Liver (tissue), 8 donors: ENCODE measurements at regions not wholly inside any gene's neighbourhood (a gene's known extent, or its start where the extent isn't known, plus 50 kb on each side); places are given as distances from the start of the nearest gene placed in this dataset.

ENCODE experiments used
- DNase-seq: peaks from one replicate; pipeline ENCODE4 v3.0.0-alpha.2; 2017; ENCODE audit warnings: low spot score
- H3K27ac ChIP-seq, 2 donors: one replicate each; pipeline ENCODE4 v1.7.0; 2013; ENCODE audit warnings: inconsistent platforms in 2 of 2, low read length in 2 of 2, control low read depth in 1 of 2, low read depth in 1 of 2, mild to moderate bottlenecking in 1 of 2
- H3K27me3 ChIP-seq, 4 donors: one replicate each; pipeline versions ENCODE4 v1.6.1 to v1.7.0; 2013; ENCODE audit warnings: low read length in 3 of 4, inconsistent platforms in 1 of 4, mild to moderate bottlenecking in 1 of 4, moderate library complexity in 1 of 4; ENCODE audit not compliant: control insufficient read depth in 4 of 4, insufficient read depth in 4 of 4
- H3K36me3 ChIP-seq, 4 donors: one replicate each; pipeline versions ENCODE4 v1.6.1 to v1.7.0; 2013; ENCODE audit warnings: low read length in 3 of 4, mild to moderate bottlenecking in 3 of 4, low read depth in 1 of 4, moderate library complexity in 1 of 4; ENCODE audit not compliant: control insufficient read depth in 4 of 4, insufficient read depth in 3 of 4
- H3K4me1 ChIP-seq, 4 donors: one replicate each; pipeline versions ENCODE4 v1.6.1 to v1.7.0; 2013; ENCODE audit warnings: low read length in 3 of 4, mild to moderate bottlenecking in 3 of 4, moderate library complexity in 1 of 4; ENCODE audit not compliant: control insufficient read depth in 4 of 4, insufficient read depth in 4 of 4
- H3K4me3 ChIP-seq, 3 donors: one replicate each; pipeline versions ENCODE4 v1.6.1 to v1.7.0; 2013; ENCODE audit warnings: low read length in 3 of 3, control low read depth in 1 of 3, low read depth in 1 of 3, mild to moderate bottlenecking in 1 of 3
- H3K9ac ChIP-seq, 2 donors: one replicate each; pipeline ENCODE4 v1.7.0; 2013; ENCODE audit warnings: low read length in 2 of 2, mild to moderate bottlenecking in 2 of 2, moderate library complexity in 2 of 2, control low read depth in 1 of 2, low read depth in 1 of 2
- H3K9me3 ChIP-seq, 4 donors: one replicate each; pipeline versions ENCODE4 v1.6.1 to v1.7.0; 2013; ENCODE audit warnings: low read length in 3 of 4; ENCODE audit not compliant: control insufficient read depth in 4 of 4
- ATF3 ChIP-seq: IDR thresholded peaks from 2 replicates; pipeline ENCODE4 v1.6.1; 2016; ENCODE audit warnings: antibody characterized with exemption
- CTCF ChIP-seq: fragments of 150-350 bp; IDR thresholded peaks from 2 replicates; pipeline ENCODE4 v1.5.1; 2017; ENCODE audit warnings: improper control_type of control experiment, low read depth, low read length; ENCODE audit not compliant: missing input control
- EGR1 ChIP-seq, 2 donors: IDR thresholded peaks; 2 replicates each; pipeline ENCODE4 v1.6.1; 2016 to 2018; ENCODE audit warnings: antibody characterized with exemption in 2 of 2, low read depth in 2 of 2
- FOXA1 ChIP-seq: IDR thresholded peaks from 2 replicates; pipeline ENCODE4 v1.6.1; 2016; ENCODE audit warnings: antibody characterized with exemption
- FOXA2 ChIP-seq: IDR thresholded peaks from 2 replicates; pipeline ENCODE4 v1.6.1; 2016; ENCODE audit warnings: antibody characterized with exemption
- GABPA ChIP-seq, 2 donors: IDR thresholded peaks in 1 of 2; conservative IDR thresholded peaks in 1 of 2; 2 replicates each; pipeline ENCODE4 v1.6.1; 2016; ENCODE audit warnings: antibody characterized with exemption in 2 of 2, mild to moderate bottlenecking in 1 of 2, moderate library complexity in 1 of 2
- HNF4A ChIP-seq, 2 donors: conservative IDR thresholded peaks; 2 replicates each; pipeline ENCODE4 v1.6.1; 2016; ENCODE audit warnings: antibody characterized with exemption in 2 of 2, mild to moderate bottlenecking in 2 of 2
- HNF4G ChIP-seq: IDR thresholded peaks from 2 replicates; pipeline ENCODE4 v1.6.1; 2016; ENCODE audit warnings: antibody characterized with exemption
- JUND ChIP-seq, 2 donors: IDR thresholded peaks; 2 replicates each; pipeline ENCODE4 v1.6.1; 2016; ENCODE audit warnings: antibody characterized with exemption in 2 of 2
- MAX ChIP-seq: IDR thresholded peaks from 2 replicates; pipeline ENCODE4 v1.6.1; 2016; ENCODE audit warnings: antibody characterized with exemption
- NR2F2 ChIP-seq: IDR thresholded peaks from 2 replicates; pipeline ENCODE4 v1.6.1; 2016; ENCODE audit warnings: antibody characterized with exemption
- RAD21 ChIP-seq, 2 donors: IDR thresholded peaks; 2 replicates each; pipeline ENCODE4 v1.6.1; 2016; ENCODE audit warnings: antibody characterized with exemption in 2 of 2, mild to moderate bottlenecking in 2 of 2
- RXRA ChIP-seq, 2 donors: IDR thresholded peaks; 2 replicates each; pipeline ENCODE4 v1.6.1; 2017 to 2018; ENCODE audit warnings: antibody characterized with exemption in 2 of 2, mild to moderate bottlenecking in 1 of 2
- SP1 ChIP-seq: IDR thresholded peaks from 2 replicates; pipeline ENCODE4 v1.6.1; 2018; ENCODE audit warnings: antibody characterized with exemption, mild to moderate bottlenecking
- TAF1 ChIP-seq: conservative IDR thresholded peaks from 2 replicates; pipeline ENCODE4 v1.6.1; 2016; ENCODE audit warnings: antibody characterized with exemption, mild to moderate bottlenecking
- YY1 ChIP-seq: IDR thresholded peaks from 2 replicates; pipeline ENCODE4 v1.6.1; 2016; ENCODE audit warnings: antibody characterized with exemption, mild to moderate bottlenecking
- ZBTB33 ChIP-seq: IDR thresholded peaks from 2 replicates; pipeline ENCODE4 v1.6.1; 2016; ENCODE audit warnings: antibody characterized with exemption
- WGBS: extraction: QIAGEN DNeasy Blood & Tissue Kit; methylation state at CpG from one replicate; pipeline ENCODE4 v1.1.7; 2013; 5-methylcytosine and 5-hydroxymethylcytosine counted together
- TF ChIP-seq, protein P1 (sequence below): IDR thresholded peaks from 2 replicates; pipeline ENCODE4 v1.6.1; 2016; ENCODE audit warnings: antibody characterized with exemption, mild to moderate bottlenecking
- donor health status: healthy.
- donor health status: healthy.
- donor health status: healthy.
- donor health status: healthy.
- donor health status: healthy.

DNA sequence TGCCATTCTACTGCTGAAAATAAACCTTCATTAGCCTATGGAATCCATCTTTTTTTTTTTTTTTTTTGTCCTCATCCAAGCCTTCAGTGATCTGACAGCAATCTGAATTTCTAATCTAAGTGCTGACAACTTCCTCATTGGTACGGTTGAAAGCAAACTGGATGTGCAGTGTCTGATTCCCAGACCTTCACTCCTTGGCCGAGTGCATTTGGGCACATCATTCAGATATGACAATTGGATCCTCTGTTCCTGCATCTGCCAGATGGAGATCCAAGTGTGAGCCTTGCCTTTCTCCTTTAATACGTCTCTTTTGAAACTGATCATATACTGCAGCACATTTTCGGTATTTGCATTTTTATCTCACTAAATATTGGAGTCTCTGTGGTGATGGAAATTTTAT lies 713.1 kb downstream of the DCDC2C start:
- Histone ChIP-seq H3K27me3 (no peaks in the 10 kb centered on the region), H3K9me3 (no peaks in the 10 kb centered on the region), H3K9ac (no peak overlapping the region), H3K36me3 (no peaks in the 10 kb centered on the region), H3K4me3 (no peak overlapping the region), H3K4me1 (no peaks in the 10 kb centered on the region), H3K27ac (no peak overlapping the region)
- TF ChIP-seq, protein P1, sequence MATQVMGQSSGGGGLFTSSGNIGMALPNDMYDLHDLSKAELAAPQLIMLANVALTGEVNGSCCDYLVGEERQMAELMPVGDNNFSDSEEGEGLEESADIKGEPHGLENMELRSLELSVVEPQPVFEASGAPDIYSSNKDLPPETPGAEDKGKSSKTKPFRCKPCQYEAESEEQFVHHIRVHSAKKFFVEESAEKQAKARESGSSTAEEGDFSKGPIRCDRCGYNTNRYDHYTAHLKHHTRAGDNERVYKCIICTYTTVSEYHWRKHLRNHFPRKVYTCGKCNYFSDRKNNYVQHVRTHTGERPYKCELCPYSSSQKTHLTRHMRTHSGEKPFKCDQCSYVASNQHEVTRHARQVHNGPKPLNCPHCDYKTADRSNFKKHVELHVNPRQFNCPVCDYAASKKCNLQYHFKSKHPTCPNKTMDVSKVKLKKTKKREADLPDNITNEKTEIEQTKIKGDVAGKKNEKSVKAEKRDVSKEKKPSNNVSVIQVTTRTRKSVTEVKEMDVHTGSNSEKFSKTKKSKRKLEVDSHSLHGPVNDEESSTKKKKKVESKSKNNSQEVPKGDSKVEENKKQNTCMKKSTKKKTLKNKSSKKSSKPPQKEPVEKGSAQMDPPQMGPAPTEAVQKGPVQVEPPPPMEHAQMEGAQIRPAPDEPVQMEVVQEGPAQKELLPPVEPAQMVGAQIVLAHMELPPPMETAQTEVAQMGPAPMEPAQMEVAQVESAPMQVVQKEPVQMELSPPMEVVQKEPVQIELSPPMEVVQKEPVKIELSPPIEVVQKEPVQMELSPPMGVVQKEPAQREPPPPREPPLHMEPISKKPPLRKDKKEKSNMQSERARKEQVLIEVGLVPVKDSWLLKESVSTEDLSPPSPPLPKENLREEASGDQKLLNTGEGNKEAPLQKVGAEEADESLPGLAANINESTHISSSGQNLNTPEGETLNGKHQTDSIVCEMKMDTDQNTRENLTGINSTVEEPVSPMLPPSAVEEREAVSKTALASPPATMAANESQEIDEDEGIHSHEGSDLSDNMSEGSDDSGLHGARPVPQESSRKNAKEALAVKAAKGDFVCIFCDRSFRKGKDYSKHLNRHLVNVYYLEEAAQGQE, result no peak
- TF ChIP-seq GABPA (IDR thresholded peaks at IDR 0.05 in 1 of 2, conservative IDR thresholded peaks at IDR 0.05 in 1 of 2) (no peak), TAF1 (no peak), RXRA (IDR thresholded peaks at IDR 0.05) (no peak), JUND (IDR thresholded peaks at IDR 0.05) (no peak), EGR1 (IDR thresholded peaks at IDR 0.05; ENCODE audit: low read depth in 2 of 2) (no peak), SP1 (no peak), HNF4G (no peak), RAD21 (IDR thresholded peaks at IDR 0.05) (no peak), ZBTB33 (no peak), NR2F2 (no peak), FOXA1 (no peak), MAX (no peak), CTCF (no peak), HNF4A (conservative IDR thresholded peaks at IDR 0.05) (no peak), YY1 (no peak), ATF3 (no peak), FOXA2 (no peak)
- 71% methylated on average over 4 of the region's 4 CpGs for WGBS
- DNase-seq, result no peak

DNA sequence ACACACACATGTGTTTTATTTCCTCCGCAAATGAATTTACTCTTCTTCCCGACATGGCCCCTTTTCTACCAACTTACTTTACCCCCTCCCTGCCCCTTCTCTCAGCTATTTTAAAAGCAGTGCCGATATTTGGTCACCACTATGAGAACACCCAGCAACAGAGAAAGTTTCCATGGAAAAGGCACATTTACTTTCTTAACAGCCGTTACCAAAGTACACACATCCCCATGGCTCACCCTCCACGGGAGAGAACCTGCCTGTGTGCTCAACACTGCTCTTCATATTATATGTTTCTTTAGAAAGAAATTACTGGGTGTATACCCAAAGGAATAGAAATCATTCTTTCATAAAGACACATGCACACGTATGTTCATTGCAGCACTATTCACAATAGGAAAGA lies 714.4 kb downstream of the DCDC2C start:
- H3K4me3 ChIP-seq, result no peak overlapping the region
- no peaks in the 10 kb centered on the region for H3K4me1 ChIP-seq
- no peak for DNase-seq
- H3K9ac ChIP-seq, result no peak overlapping the region
- H3K36me3 ChIP-seq, result no peaks in the 10 kb centered on the region
- 88% methylated on average over 6 of the region's 6 CpGs for WGBS
- no peaks in the 10 kb centered on the region for H3K27me3 ChIP-seq
- no peaks in the 10 kb centered on the region for H3K9me3 ChIP-seq
- TF ChIP-seq RAD21 (IDR thresholded peaks at IDR 0.05) (no peak), FOXA1 (no peak), ZBTB33 (no peak), JUND (IDR thresholded peaks at IDR 0.05) (no peak), HNF4G (no peak), HNF4A (conservative IDR thresholded peaks at IDR 0.05) (no peak), GABPA (IDR thresholded peaks at IDR 0.05 in 1 of 2, conservative IDR thresholded peaks at IDR 0.05 in 1 of 2) (no peak), CTCF (no peak), YY1 (no peak), EGR1 (IDR thresholded peaks at IDR 0.05; ENCODE audit: low read depth in 2 of 2) (no peak), FOXA2 (no peak)
- no peak overlapping the region for H3K27ac ChIP-seq
